Subcutaneous abdominal adipose tissue (tissue), 5 donors: ENCODE measurements at regions not wholly inside any gene's neighbourhood (a gene's known extent, or its start where the extent isn't known, plus 50 kb on each side); places are given as distances from the start of the nearest gene placed in this dataset.

Source experiments
- H3K27ac ChIP-seq: one replicate; pipeline ENCODE4 v1.7.0; 2013; ENCODE audit warnings: low read depth, mild to moderate bottlenecking, inconsistent platforms, low read length, moderate library complexity
- H3K27me3 ChIP-seq, 5 donors: one replicate each; pipeline ENCODE4 v1.7.0; 2013; ENCODE audit warnings: low read length in 5 of 5, inconsistent platforms in 1 of 5; ENCODE audit not compliant: control insufficient read depth in 5 of 5, insufficient read depth in 4 of 5
- H3K36me3 ChIP-seq, 5 donors: one replicate each; pipeline ENCODE4 v1.7.0; 2013; ENCODE audit warnings: low read length in 5 of 5; ENCODE audit not compliant: control insufficient read depth in 5 of 5, insufficient read depth in 5 of 5
- H3K4me1 ChIP-seq, 5 donors: one replicate each; pipeline ENCODE4 v1.7.0; 2013; ENCODE audit warnings: low read length in 5 of 5, mild to moderate bottlenecking in 3 of 5, moderate library complexity in 1 of 5; ENCODE audit not compliant: control insufficient read depth in 5 of 5, insufficient read depth in 5 of 5
- H3K4me3 ChIP-seq, 5 donors: one replicate each; pipeline ENCODE4 v1.7.0; 2013; ENCODE audit warnings: low read length in 5 of 5, low read depth in 1 of 5
- H3K9ac ChIP-seq, 5 donors: one replicate each; pipeline ENCODE4 v1.7.0; 2013; ENCODE audit warnings: low read length in 5 of 5, mild to moderate bottlenecking in 4 of 5, moderate library complexity in 3 of 5
- H3K9me3 ChIP-seq, 5 donors: one replicate each; pipeline ENCODE4 v1.7.0; 2013; ENCODE audit warnings: low read length in 5 of 5; ENCODE audit not compliant: control insufficient read depth in 5 of 5
- donor health status: healthy.
- donor health status: healthy.
- donor health status: healthy.
- donor health status: healthy.
- donor health status: healthy.

DNA sequence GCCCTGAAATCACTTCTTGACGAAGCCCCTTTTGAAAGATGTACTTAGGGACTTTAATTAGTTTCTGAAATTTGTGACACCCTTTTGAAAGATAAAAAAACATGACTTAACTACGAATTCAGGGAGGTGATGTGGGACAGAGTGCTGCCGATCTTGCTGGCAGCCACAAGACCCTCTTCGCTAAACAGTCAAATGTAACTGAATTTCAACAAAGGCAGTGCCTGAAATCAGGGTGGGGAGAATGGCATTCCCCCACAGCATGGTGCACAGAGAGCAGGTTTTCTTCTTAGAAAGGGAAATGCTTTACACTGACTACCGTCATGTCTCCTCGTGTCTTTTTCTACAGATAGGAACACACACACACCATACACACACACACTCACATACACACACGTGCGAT lies 640.2 kb upstream of the POU3F3 start:
- Histone ChIP-seq H3K27me3 (no peaks in the 10 kb centered on the region), H3K27ac (no peak overlapping the region), H3K9me3 (no peaks in the 10 kb centered on the region), H3K36me3 (no peaks in the 10 kb centered on the region), H3K4me1 (no peaks in the 10 kb centered on the region), H3K9ac (no peak overlapping the region), H3K4me3 (no peak overlapping the region)

DNA sequence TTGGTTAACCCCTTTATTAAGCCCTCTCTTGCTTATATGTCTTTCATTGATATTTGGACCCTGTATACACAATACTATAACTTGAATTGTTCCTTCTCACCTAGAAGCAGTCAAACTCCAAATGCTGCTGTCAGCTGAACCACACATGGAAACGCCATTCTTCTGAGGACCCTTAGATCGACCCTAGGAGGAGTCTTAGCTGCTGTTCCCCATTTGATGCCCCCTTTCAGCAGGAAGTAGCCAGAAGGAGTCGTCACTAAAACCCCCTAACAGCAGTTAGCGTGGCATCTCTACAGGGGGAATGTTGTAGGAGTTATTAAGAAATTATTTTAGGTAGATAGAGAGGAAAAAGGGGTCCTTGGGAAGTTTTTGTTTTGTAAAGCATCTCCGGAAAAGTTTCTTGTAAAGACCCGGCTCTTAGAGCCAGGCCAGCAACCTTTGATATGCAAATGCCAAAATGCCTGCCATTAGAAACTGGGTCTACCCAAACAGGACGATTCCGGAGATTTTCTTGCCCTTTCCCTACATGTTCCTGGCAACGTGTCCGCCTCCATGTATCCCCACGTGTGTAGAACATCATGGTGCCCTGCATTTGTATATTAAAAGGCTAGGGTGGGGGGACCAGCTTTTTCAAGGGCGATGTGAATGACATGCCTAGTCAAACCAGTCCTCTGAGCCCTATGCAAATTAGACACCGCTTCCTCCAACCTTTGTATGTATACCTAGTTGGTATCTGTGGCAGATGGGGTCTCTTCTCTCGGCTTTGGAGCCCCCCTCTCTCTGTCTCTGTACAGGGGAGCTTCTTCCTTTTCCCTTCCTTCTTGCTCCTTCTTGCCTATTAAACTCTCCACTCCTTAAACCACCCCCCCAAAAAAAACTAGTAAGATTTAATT lies 638.4 kb upstream of the POU3F3 start:
- H3K9ac ChIP-seq, result no peak overlapping the region
- no peaks in the 10 kb centered on the region for H3K4me1 ChIP-seq
- H3K27ac ChIP-seq, result no peak overlapping the region
- H3K27me3 ChIP-seq, result no peaks in the 10 kb centered on the region
- H3K9me3 ChIP-seq, result no peaks in the 10 kb centered on the region
- no peaks in the 10 kb centered on the region for H3K36me3 ChIP-seq
- H3K4me3 ChIP-seq, result no peak overlapping the region

DNA sequence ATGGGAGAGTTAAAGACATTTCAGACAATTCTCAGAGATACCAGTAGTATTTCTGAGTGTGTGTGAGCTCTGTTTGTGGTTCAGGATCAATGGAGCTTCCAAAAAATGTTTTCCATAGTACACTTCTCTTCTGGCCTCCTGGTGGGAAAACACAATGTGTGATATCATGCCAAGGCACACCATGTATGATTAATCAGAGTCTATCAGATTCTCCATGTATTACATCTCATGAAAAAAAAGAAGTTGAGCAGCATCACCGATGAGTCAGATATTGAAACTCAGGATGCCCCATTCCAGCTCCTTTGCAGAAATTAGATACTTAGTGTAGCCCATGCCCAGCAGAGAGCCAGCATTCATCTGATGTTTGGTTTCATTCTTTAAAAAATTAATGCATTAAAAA lies 620.3 kb upstream of the POU3F3 start:
- no peak overlapping the region for H3K9ac ChIP-seq
- no peak overlapping the region for H3K27ac ChIP-seq
- H3K4me3 ChIP-seq, result no peak overlapping the region
- no peaks in the 10 kb centered on the region for H3K36me3 ChIP-seq
- H3K27me3 ChIP-seq, result no peaks in the 10 kb centered on the region
- peaks cover 0 to 2% (median 0%) of the 10 kb centered on the region in 5 donors for H3K4me1 ChIP-seq
- peaks cover 0 to 1% (median 0%) of the 10 kb centered on the region in 5 donors for H3K9me3 ChIP-seq

DNA sequence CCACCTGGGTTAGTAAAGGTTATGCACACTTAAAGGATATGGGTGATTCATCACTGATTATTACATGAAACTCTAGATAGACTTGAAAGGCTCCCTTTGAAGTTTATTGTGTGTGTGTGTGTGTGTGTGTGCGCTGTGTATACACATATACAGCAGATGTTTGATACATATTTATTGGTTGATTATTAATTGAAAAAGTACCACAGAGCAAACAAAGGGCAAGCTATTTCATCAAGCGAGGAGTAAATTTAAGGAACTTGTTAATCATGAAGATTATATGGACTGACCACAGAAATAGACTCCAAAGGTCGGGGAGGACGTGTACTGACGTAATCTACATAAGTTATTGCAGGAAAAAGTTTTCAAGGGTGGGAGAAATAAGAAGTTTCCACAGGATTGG lies 617.4 kb upstream of the POU3F3 start:
- Histone ChIP-seq H3K9me3 (peaks cover 0 to 10% (median 9%) of the 10 kb centered on the region in 5 donors), H3K27ac (no peak overlapping the region), H3K4me1 (peaks cover 0 to 2% (median 0%) of the 10 kb centered on the region in 5 donors), H3K36me3 (no peaks in the 10 kb centered on the region), H3K4me3 (no peak overlapping the region), H3K9ac (no peak overlapping the region), H3K27me3 (no peaks in the 10 kb centered on the region)

DNA sequence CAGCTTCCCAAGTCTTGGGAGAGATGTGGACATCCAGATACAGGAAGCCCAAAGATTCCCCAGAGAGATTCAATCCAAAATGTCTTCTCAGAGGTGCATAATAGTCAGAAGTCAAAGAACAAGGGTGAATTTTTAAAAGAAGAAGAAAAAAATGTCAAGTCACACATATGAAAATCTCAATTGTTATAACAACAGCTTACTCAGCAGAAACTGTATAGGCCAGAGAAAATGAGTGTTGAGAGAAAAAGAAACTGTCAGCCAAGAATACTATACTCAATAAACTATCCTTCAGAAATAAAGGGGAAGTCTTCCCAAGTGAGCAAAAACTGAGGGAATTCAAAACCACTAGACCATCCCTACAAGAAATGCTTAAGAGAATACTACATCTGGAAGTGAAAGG lies 612.9 kb upstream of the POU3F3 start:
- Histone ChIP-seq H3K36me3 (no peaks in the 10 kb centered on the region), H3K4me1 (no peaks in the 10 kb centered on the region), H3K4me3 (no peak overlapping the region), H3K9me3 (peaks cover 0 to 21% (median 11%) of the 10 kb centered on the region in 5 donors), H3K9ac (no peak overlapping the region), H3K27ac (no peak overlapping the region), H3K27me3 (no peaks in the 10 kb centered on the region)

DNA sequence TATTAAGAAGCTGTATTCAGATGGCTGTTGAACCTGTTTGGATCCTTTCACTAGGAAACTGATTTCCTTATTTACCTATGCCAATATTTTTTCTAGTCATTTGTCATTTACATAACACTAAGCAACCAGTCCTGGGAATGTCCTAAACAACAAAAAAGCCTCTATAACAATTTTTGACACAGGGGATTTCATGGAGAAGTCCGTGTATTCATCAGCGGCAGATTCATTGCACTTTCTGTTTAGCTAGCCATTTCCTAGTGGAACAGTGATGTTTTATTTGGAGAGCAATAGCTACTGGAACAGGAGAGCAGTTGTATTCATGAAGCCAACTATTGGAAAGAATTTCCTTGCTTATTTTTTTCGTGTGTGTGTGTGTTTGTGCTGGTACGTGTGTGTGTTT lies 604.3 kb upstream of the POU3F3 start:
- H3K9ac ChIP-seq, result no peak overlapping the region

DNA sequence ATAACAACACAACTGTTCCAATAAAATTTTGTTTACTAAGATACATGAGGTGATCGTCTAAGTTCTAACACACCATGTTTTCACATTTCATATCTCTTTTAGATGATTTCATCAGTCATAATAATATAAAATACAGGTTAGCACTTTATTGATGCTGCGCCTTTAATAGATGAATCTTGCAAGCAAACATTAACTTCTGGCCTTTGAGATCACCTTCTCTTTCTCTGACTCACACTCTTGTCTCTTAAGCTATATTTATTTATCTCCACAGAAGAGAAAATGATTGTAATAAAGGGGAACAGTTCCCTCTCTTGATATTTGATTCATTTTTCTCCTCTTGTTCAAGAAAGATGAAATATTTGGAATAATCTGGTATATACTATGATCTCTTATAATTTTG lies 603.3 kb upstream of the POU3F3 start:
- H3K27ac ChIP-seq, result no peak overlapping the region

More for the DNA sequence above, 604.3 kb upstream of the POU3F3 start:
- Histone ChIP-seq H3K27ac (no peak overlapping the region), H3K36me3 (no peaks in the 10 kb centered on the region), H3K4me1 (no peaks in the 10 kb centered on the region), H3K27me3 (no peaks in the 10 kb centered on the region), H3K9me3 (peaks cover 0 to 3% (median 0%) of the 10 kb centered on the region in 5 donors), H3K4me3 (no peak overlapping the region)

DNA sequence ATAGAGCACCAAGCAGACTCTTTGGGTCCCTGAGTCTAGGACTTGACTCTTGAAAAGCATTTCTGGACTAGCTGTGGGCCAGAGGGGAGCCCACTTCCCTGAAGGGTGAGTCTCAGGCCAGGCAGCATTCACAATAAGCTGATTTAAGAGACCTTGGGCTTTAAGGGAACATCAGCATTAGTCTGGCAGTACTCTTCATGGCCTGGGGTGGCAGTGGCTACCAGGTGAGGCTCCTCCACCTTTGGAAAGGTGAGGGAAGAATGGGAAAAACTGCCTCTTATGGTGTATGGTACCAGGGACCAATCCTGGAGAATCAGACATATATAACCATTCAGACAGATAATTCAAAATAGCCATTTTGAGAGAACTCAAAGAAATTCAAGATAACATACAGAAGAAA lies 599.9 kb upstream of the POU3F3 start:
- H3K4me1 ChIP-seq, result no peaks in the 10 kb centered on the region
- no peak overlapping the region for H3K4me3 ChIP-seq
- no peaks in the 10 kb centered on the region for H3K36me3 ChIP-seq
- no peaks in the 10 kb centered on the region for H3K27me3 ChIP-seq
- H3K9ac ChIP-seq, result no peak overlapping the region
- peaks cover 0 to 5% (median 0%) of the 10 kb centered on the region in 5 donors for H3K9me3 ChIP-seq
- no peak overlapping the region for H3K27ac ChIP-seq

More for the DNA sequence above, 603.3 kb upstream of the POU3F3 start:
- Histone ChIP-seq H3K27me3 (no peaks in the 10 kb centered on the region), H3K9ac (no peak overlapping the region), H3K4me3 (no peak overlapping the region), H3K9me3 (peaks cover 0 to 3% (median 0%) of the 10 kb centered on the region in 5 donors), H3K4me1 (no peaks in the 10 kb centered on the region), H3K36me3 (no peaks in the 10 kb centered on the region)

DNA sequence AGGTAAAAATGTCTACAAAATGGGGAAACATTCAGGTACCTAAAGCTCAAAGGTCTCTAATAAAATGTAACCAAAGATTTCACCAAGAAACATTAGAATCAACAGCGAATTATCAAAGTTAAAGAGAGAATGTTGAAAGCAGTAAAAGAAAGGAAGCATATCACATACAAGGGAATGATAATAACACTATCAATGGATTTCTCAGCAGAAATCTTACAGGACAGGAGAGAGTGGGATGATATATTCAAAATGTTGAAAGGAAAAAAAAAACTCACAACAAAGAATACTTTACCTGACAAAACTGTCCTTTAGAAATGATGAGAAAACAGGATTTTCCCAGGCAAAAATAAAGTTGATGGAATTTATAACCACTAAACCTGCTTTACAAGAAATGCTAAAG lies 591.2 kb upstream of the POU3F3 start:
- peaks cover 7 to 35% (median 31%) of the 10 kb centered on the region in 5 donors for H3K9me3 ChIP-seq
- H3K9ac ChIP-seq, result no peak overlapping the region

DNA sequence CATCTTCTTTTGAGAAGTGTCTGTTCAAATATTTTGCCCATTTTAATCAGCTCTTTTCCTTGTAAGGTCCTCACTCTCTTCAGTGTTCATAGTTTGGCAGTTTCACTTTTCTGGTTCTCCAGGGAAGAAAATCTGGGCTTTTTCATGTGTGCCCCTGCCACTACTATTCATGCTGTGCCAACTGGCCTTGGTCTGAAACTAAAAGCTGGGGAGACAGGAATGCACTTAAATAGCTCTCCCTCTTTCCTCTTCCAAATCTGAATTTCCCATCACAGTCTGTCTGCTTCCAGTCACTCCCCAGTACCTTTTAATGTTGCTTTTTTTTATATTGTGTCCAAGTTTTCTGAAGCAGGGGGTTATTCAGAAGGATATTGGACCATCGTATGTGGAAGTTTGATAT lies 574.3 kb upstream of the POU3F3 start:
- no peaks in the 10 kb centered on the region for H3K27me3 ChIP-seq
- H3K27ac ChIP-seq, result no peak overlapping the region
- no peak overlapping the region for H3K9ac ChIP-seq
- H3K36me3 ChIP-seq, result no peaks in the 10 kb centered on the region
- H3K9me3 ChIP-seq, result no peaks in the 10 kb centered on the region
- no peak overlapping the region for H3K4me3 ChIP-seq
- H3K4me1 ChIP-seq, result no peaks in the 10 kb centered on the region

More for the DNA sequence above, 591.2 kb upstream of the POU3F3 start:
- no peak overlapping the region for H3K27ac ChIP-seq
- H3K4me3 ChIP-seq, result no peak overlapping the region
- H3K4me1 ChIP-seq, result no peaks in the 10 kb centered on the region
- H3K27me3 ChIP-seq, result no peaks in the 10 kb centered on the region
- no peaks in the 10 kb centered on the region for H3K36me3 ChIP-seq
